NCI-H82 treated with DMSO at 0.1 percent for 48 hours (cell line): ENCODE measurements at regions not wholly inside any gene's neighbourhood (a gene's known extent, or its start where the extent isn't known, plus 50 kb on each side); places are given as distances from the start of the nearest gene placed in this dataset.
"Not testable (repeated sequence)": the region's sequence is repeated elsewhere in the genome, so short reads cannot be mapped to it uniquely, and the experiment has no call there.

Source experiments
- DNase-seq: peaks from one replicate; lab custom pipeline; 2025; ENCODE audit not compliant: unreplicated experiment; lab: John Stamatoyannopoulos, UW

DNA sequence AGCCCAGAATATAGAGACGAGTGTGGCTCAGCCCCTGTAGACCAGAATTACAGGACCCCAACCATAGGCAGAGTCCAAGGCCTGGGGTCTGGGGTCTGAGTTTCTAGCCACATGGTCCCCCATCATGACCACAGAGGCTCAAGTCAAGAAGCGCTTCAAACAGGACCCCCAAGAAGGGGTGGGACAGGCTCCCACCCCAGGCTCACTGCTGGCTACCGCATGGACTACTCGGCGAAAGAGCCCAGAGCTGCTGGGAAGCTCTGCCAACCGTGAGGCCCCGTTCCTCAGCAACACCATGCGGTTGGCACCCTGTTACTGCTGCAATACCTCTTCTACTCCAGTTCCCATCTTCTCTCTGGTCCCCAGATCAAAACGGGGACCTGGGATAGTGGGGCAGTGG lies 254.8 kb downstream of the TEX29 start:
- DNase-seq, result no peak

DNA sequence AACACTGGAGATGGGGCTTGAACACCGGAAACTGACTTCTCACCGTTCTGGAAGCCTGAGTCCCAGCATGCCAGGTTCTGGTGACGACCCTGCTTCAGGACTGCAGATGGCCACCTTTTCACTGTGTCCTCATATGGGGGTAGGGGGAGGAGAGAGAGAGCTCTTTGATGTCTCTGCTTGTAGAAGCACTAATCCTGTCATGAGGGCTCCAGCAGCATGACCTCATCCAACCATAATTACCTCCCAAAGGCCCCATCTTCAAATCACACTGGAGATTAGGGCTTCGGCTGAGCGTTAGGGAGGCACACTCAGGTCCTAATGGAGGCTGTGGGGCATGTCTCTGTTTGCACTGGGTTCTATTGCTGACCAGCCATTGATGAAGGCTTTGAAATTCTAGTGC lies 255.3 kb downstream of the TEX29 start:
- DNase-seq, result no peak

GRCh38 chr13:111577208-111577828 lies 256.9 kb downstream of the TEX29 start:
- DNase-seq, result no peak

- DNase-seq, result no peak
Measured at GRCh38 chr13:111577956-111578605, 257.6 kb downstream of the TEX29 start.

GRCh38 chr13:111584101-111584672 lies 263.7 kb downstream of the TEX29 start:
- DNase-seq, result no peak

- no peak for DNase-seq
Measured at GRCh38 chr13:111584870-111585269, 264.4 kb downstream of the TEX29 start.

DNA sequence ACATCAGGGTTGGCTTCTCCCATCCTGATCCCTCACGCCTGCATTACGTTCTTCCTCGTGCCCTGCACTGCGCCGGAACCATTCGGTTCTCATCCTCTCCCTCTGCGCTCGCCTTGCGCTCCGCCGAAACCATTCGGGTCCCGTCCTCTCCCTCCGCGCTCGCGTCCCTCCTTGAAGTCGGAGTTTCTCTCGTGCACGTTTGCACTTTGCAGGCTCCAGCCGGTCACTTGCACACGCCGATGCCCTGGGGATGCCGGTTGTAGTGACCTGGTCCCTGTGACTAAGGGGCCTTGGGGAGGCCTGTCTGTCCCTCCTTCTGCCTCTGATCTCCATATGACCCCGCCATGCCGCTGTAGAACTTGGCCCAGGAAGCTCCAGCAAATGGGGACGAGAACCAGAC lies 265.8 kb downstream of the TEX29 start:
- DNase-seq, result no peak

GRCh38 chr13:111587249-111587648 lies 266.8 kb downstream of the TEX29 start:
- DNase-seq, result no peak

GRCh38 chr13:111589321-111589720 lies 268.9 kb downstream of the TEX29 start:
- DNase-seq, result no peak

DNA sequence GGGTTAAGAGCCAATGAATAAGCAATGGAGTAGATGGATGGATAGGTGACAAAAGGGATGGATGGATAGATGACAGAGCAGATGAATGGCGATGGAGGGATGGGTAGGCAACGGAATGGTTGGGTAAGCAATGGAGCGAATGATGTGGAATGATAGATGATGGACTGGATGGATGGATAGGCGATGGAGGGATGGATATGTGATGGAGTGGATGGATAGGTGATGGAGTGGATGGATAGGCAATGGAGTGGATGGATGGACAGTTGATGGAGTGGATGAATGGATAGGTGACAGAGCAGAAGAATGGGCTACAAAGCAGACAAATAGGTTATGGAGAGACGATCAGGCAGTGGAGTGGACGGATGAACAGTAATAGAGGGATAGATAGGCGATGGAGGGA lies 269.6 kb downstream of the TEX29 start:
- DNase-seq, result no peak

- no peak for DNase-seq
Measured at GRCh38 chr13:111590796-111591195, 270.4 kb downstream of the TEX29 start.

DNA sequence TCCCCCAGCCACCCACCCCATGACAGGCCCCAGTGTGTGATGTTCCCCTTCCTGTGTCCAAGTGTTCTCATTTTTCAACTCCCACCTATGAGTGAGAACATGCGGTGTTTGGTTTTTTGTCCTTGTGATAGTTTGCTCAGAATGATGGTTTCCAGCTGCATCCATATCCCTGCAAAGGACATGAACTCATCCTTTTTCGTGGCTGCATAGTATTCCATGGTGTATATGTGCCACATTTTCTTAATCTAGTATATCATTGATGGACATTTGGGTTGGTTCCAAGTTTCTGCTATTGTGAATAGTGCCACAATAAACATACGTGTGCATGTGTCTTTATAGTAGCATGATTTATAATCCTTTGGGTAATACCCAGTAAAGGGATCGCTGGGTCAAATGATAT lies 273.0 kb downstream of the TEX29 start:
- not testable (repeated sequence) for DNase-seq

GRCh38 chr13:111594606-111595005 lies 274.2 kb downstream of the TEX29 start:
- no peak for DNase-seq

- no peak for DNase-seq
Measured at GRCh38 chr13:111595276-111595675, 274.8 kb downstream of the TEX29 start.

GRCh38 chr13:111595791-111596190 lies 275.3 kb downstream of the TEX29 start:
- no peak for DNase-seq

GRCh38 chr13:111597191-111597611 lies 276.8 kb downstream of the TEX29 start:
- no peak for DNase-seq

DNA sequence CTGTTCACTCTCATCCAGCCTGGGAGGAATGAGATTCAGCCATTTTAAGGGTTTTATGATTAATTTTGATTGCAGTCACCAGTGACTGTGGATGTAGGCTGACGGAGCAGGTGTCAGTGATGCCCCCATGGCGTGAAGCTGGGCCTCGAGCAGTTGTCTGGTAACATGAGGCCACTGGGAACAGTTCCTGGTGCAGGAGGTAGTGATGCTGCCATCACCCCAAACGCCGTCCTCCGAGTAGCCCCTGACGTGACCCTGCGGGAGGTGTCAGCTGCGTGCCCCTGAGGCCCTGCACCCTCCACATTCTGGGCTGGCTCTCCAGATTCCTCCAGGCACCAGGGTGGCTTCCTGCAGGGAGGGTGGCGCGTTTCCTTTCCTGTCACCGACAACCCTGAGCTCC lies 277.2 kb downstream of the TEX29 start:
- DNase-seq, result no peak

GRCh38 chr13:111598747-111599146 lies 278.3 kb downstream of the TEX29 start:
- DNase-seq, result no peak

DNA sequence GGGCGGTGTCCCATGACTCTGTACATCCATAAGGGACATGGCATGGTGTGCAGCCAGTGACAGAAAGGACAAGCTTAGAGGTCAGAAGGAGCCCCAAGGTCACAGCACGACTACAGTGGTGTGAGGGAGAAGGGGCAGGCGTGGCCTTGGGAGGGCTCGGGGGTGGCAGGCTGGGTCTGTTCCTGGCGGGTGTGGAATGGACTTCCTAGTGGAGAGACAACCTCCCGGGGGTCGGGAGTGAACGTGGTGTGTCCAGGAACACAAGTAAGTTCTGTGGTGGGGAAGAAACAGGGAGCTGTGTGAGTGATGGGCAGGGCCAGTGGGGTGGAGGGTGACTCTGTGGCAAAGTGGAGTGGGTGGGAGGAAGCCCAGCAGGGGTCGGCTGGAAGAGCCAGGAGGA lies 279.3 kb downstream of the TEX29 start:
- no peak for DNase-seq

- DNase-seq, result no peak
Measured at GRCh38 chr13:111602874-111603273, 282.4 kb downstream of the TEX29 start.

DNA sequence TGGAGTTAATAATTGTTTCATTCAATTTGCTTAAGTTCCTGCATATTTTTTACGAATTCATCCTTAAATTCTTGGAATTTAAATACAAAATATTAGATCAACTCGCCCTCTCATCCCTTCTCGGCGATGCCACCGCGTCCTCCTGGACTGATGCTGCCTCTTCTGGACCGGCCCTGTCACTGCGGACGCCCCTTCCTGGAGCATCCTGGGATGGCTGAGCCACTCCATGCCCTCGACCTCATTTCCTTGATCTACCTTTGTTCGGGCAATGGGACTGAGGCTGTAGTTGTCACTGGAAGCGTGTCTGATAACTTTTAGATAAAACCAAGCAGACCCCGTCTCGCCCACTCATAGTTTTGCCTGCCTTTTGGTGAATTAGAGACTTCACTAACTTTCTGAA lies 283.7 kb downstream of the TEX29 start:
- DNase-seq, result no peak

GRCh38 chr13:111608556-111608955 lies 288.1 kb downstream of the TEX29 start:
- no peak for DNase-seq

- DNase-seq, result no peak
Measured at GRCh38 chr13:111609631-111610030, 289.2 kb downstream of the TEX29 start.
